Choroid plexus epithelial cell (primary cell): ENCODE measurements at regions not wholly inside any gene's neighbourhood (a gene's known extent, or its start where the extent isn't known, plus 50 kb on each side); places are given as distances from the start of the nearest gene placed in this dataset.

ENCODE experiments used
- DNase-seq: peaks from one replicate; pipeline ENCODE4 v3.0.0-alpha.2; 2010; ENCODE audit warnings: low read depth
- H3K4me3 ChIP-seq: 2 replicates; pipeline ENCODE4 v1.5.1; 2011; ENCODE audit warnings: low read depth, mild to moderate bottlenecking, control low read depth, low read length, moderate library complexity
- CTCF ChIP-seq: conservative IDR thresholded peaks from 2 replicates; pipeline ENCODE4 v1.5.1; 2011; ENCODE audit warnings: low read depth, mild to moderate bottlenecking, control low read depth, inconsistent platforms, low read length, moderate library complexity

- no peak overlapping the region for H3K4me3 ChIP-seq
- DNase-seq: no peak
- TF ChIP-seq CTCF: no peak
These were observed 177.1 kb downstream of the ANKRD60 start for GRCh38 chr20:58051367-58051766.

GRCh38 chr20:58048096-58048702, 180.3 kb downstream of the ANKRD60 start:
- no peak for TF ChIP-seq CTCF
- DNase-seq: peak; percentile 60
- H3K4me3 ChIP-seq: no peak overlapping the region

GRCh38 chr20:58046311-58046710, 182.1 kb downstream of the ANKRD60 start:
- no peak overlapping the region for H3K4me3 ChIP-seq
- no peak for DNase-seq
- no peak for TF ChIP-seq CTCF

GRCh38 chr20:58045579-58045978, 182.9 kb downstream of the ANKRD60 start:
- TF ChIP-seq CTCF: no peak
- DNase-seq: no peak
- H3K4me3 ChIP-seq: no peak overlapping the region

GRCh38 chr20:58044931-58045555, 183.4 kb downstream of the ANKRD60 start:
- DNase-seq: no peak
- H3K4me3 ChIP-seq: no peak overlapping the region
- no peak for TF ChIP-seq CTCF

GRCh38 chr20:58044286-58044685, 184.2 kb downstream of the ANKRD60 start:
- no peak for TF ChIP-seq CTCF
- no peak for DNase-seq
- H3K4me3 ChIP-seq: no peak overlapping the region
